ACHN (cell line): ENCODE measurements at regions not wholly inside any gene's neighbourhood (a gene's known extent, or its start where the extent isn't known, plus 50 kb on each side); places are given as distances from the start of the nearest gene placed in this dataset.
"Not testable (repeated sequence)": the region's sequence is repeated elsewhere in the genome, so short reads cannot be mapped to it uniquely, and the experiment has no call there.

Experiments
- DNase-seq: peaks from one replicate; pipeline ENCODE4 v3.0.0-alpha.2; 2015
- in situ Hi-C: cut with HindIII; loops from 2 replicates; pipeline ENCODE4 v1.10.0; 2017; ENCODE audit warnings: low sequenced_read_pairs, low pct_ligation_motif_present, low pct_unique_long_range_greater_than_20kb

DNA sequence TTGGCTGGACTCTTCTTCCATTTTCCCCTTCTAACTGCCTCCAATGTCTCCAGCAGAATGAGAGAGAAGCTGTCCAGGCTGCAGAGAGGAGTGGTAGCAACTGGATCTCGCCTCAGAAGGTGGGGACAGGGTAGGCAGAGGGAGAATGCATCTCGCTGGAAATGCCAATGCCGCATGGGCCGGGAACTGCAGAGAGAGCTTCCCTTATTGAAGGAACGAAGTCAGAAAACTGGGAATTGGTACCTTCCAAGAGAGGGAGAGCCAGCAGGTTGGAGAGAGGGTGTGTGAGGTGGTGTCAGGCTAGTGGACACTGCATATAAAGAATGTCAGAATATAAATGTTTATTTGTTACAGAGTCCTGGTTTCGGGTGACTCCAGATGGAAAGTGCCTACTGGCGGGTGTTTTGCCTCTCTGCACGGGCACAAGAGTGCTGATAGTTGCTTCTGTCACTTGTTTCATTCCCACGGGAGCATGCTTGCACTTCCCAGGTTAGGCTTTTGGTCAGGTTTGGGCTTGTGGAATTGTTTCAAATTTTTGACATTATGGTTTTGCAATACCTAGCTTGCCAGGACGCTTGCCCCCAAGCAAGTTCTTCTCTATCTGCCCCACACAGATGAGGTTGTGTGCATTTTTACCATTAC is 156.8 kb upstream of the STS start:
- in situ Hi-C loops, result no loop called here
- DNase-seq, result no peak

DNA sequence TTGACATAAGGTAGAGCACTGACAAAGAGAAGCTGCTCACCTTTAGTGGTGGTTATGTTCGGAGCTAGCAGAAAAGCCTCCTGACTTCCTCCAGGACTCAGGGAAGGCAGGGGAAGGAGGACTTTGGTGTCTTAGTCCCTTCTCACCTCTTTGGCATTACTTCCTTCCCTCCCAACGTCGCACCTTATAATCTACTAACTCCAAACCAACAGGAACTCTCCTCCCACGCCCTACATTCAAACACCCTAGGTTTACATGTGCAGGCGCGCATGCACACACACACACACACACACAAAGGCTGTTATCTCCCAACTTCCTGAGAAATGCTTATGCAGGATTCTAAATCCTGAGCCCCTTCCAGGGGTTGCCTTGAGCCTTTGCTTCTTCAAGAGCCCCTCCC is 157.7 kb upstream of the STS start:
- DNase-seq, result no peak
- in situ Hi-C loops, result no loop called here

DNA sequence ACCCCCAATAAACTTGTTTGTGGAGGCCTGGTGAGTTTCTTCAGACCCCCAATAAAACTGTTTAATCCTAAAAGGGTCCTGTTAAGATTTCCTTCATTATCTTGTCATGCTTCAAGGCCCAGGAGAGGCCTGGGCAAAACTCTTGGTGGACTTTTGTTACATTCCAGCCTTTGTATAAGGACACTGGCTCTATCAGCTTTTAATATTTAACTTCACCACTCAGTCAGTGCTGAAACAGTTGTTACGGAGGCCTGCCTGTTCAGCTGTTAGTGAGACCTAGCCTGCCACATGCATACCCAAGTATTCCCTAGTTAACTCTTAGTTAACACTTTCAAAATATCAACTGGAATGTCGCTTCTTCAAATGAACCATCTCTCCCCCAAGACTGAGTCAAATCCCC is 158.8 kb upstream of the STS start:
- DNase-seq, in situ Hi-C loops: not testable (repeated sequence)

DNA sequence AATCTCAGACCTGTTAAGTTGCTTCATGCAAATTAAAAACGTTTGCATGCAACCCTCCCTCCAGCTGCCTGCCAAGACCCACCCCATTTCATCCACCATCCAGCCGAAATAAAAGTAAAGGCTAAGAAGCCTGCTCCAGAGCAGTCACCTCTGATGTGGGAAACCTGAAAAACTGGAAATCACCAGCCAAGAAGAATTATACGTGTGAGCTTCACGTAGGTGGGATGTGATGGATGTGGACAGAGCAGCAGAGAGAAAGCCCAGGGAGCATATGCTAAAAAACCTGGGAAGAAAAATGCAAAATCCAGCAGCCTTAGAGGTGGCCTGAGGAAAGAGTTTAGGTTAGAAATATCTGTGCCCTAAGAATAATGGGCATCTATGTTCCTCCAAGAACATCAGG is 160.6 kb upstream of the STS start:
- no peak for DNase-seq
- in situ Hi-C loops, result no loop called here

DNA sequence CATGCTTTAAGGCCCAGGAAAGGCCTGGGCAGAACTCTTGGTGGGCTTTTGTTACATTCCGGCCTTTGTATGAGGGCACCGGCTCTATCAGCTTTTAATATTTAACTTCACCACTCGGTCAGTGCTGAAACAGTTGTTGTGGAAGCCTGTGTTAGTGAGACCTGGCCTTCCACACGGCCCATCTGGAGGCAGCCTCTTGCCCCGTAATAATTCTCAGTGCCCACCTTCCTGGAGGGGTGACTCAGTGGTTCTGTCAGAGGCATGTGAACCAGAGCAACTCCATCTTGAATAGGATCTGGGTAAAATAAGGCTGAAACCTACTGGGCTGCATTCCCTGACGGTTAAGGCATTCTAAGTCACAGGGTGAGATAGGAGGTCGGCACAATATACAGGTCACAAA is 162.0 kb upstream of the STS start:
- in situ Hi-C loops, result no loop called here
- DNase-seq, result no peak

DNA sequence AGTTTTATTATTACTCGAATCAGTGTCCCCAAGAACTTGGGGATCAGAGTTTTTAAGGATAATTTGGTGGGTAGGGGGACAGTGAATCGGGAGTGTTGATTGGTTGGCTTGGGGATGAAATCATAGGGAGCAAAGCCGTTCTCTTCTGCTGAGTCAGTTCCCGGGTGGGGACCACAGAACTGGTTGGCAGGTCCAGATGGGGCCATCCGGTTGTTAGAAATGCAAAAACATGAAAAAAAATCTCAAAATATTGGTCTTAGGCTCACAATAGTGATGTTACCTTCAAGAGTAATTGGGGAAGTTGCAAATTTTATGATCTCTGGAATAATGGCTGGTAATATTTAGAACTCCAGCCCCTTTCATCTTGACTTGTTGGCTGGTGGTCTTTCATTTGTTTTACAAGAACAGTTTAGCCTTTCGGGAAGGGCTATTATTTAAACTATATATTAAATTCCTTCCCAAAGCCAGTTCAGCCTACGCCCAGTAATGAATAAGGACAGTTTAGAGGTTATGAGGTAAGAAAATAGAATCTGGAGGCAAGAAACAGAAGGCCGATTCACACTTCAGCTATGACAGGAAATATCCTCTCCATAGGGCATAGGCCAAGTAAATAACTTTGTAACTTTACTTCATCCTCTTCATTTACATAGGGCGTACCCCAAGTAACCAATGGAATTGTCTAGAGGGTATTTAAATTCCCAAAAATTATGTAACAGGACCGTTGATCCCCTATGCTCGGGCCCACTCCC is 164.1 kb upstream of the STS start:
- no peak for DNase-seq
- in situ Hi-C loops, result no loop called here

DNA sequence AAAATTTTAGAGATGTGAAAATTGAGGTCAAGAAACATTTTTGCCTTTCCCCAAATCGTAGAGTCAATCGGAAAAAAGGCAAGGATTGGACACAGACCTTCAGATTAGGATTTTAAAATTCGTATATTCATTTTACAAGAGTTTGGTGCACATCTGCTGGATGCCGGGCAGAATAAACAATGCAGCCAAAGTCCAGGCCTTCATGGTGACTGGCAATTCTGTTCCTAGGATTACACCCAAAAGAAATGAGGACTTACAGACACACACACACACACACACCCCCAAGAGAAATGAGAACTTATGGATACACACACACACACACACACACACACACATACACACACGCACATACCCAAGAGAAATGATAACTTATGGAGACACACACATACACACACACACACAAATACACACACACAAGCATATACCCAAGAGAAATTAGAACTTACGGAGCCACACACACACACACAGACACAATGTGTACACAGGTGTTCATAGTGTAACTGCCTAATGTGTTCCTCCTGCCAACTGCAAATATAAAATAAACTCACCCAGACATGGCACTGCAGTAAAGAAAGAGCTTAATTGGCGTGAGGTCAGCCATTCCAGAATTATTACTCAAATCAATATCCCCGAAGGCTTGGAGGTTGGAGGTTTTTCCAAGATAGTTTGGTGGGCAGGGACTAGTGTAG is 165.7 kb upstream of the STS start:
- in situ Hi-C loops, result no loop called here
- no peak for DNase-seq

DNA sequence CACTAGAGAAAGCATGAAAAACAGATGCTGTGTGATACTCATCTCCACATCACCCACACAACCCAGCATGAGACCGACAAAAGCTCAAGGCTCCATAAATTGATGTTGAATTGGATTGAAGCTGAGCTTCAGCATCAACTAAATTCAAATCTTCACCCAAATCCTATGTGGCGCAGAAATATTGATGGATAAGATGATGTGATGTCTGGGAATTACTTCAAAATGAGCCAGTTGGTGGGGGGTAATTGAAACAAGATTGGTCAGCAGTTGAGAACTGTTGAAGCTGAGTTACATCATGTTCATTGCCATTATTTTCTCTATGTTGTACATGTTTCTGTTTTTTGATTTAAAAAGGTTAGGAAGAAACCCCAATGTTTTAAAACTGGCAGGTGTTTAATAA is 166.5 kb upstream of the STS start:
- no peak for DNase-seq
- in situ Hi-C loops, result no loop called here

DNA sequence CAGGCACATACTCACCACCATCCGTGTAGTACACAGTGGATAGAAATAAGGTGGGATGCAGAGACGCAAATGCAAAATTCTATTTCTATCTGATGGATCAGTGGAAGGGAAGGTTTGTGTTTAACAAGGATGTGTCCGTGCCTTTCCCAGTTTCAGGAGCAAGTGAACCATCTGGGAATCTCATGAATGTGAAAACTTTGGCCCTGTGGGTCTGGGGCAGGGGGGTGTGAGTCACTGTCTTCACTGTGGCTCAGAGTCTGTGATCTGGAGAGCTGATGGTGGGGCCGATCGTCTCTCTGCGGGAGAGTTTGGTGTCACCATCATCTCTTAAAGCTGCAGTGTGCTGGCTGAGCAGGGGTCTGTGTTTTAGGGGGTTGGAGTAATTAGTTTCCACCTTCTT is 179.3 kb upstream of the STS start:
- in situ Hi-C loops, result no loop called here
- no peak for DNase-seq

DNA sequence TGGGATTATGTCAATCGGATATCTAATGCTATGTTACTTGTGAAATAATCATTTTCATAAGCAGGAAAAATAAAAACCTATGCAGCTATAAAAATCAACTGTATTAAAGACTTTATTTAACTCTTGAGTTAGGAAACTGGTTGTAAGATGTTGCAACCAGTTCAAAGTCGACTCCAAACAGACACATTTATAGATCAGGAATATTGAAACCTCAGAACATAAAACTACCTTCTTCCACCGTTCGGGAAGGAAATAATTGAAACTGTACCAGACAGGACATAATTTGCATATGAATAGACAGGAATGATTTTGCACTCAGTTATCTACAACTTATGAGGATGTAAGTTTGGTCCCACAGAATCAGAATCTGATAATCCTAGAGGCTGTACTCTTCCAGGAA is 181.8 kb upstream of the STS start:
- in situ Hi-C loops, result no loop called here
- DNase-seq, result no peak

DNA sequence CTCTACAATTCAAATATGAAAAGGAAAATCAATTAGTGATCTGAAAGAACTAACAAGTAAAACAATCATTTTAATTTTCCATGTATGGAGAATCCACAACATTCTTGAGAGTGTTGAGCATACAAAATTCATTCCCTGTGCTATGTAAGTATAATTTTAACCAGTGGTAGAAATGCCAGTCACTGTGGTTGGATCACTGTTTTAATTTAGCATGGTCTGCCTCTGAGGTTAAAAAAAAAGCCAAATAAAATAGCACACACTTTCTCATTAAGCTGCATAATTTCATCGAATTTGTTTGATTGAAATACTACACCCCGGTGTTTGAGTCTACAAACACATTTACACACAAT is 185.5 kb upstream of the STS start:
- in situ Hi-C loops, result no loop called here
- DNase-seq, result no peak

DNA sequence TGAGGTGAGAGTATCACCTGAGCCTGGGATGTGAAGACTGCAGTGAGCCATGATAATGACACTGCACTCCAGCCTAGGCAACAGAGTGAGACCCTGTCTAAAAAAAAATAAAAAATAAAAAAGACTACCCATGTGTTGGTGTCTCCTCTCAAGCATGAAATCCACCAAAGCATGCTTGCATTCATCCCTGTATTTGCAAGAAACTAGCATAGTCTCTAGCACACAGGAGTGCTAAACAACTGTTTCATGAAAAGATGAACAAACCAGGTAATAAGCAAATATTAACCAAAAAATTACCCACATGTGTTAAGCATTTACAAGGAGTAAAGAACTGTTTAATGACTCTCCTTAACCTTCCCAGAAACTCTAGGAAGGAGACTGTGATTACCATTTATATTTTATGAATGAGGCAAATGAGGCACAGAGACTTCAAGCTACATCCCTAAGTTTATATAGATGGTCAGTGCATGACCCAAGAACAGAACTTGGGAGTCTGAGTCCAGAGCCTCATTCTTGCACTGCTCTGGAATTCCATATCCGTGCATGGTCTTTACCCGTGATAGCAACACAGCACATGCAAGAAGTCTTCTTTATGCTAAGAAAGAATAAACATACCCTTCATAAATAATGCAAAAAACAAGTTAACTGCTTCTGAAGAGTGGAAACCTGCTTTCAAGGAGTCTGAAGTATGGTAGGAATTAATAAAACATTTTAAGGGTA is 186.1 kb upstream of the STS start:
- in situ Hi-C loops, result no loop called here
- DNase-seq, result no peak

DNA sequence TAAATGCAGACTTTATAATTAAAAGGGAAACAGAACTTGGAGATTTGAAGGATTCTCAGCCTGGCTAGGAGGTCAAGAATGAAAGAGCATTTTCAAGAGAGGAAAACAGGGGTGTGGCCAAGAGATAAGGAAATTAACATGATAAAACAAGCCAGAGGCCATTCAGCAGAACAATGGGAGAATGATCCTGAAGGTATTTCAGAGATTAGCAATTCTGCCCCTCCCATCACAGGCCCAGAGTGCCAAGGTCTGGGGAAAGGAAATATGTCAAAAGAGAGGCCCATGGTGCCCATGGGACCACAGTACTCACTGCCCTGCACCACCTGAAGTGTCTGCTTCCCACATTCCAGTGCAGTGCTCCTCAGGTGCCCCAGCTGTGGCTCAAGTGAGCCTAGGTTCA is 188.5 kb upstream of the STS start:
- in situ Hi-C loops, result no loop called here

DNA sequence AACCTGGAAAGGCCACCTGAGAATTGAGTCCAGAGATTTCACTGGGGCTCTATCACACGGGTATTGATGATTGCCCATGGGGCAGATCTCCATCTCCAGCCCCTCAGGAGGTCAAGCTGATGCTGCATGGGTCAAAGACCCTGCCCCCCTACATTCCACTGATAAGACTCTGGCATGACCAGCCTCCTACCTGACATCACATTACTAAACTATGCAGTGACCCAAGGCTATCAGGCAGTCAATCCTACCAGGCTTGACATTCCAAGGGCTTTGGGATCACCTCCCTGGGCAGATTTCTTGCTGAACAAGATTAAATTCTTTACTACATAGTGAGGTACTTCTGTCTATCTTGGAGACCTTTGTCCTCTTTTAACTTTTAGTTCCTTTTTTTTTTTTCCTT is 192.7 kb upstream of the STS start:
- no peak for DNase-seq

More for the DNA sequence above, 188.5 kb upstream of the STS start:
- no peak for DNase-seq

DNA sequence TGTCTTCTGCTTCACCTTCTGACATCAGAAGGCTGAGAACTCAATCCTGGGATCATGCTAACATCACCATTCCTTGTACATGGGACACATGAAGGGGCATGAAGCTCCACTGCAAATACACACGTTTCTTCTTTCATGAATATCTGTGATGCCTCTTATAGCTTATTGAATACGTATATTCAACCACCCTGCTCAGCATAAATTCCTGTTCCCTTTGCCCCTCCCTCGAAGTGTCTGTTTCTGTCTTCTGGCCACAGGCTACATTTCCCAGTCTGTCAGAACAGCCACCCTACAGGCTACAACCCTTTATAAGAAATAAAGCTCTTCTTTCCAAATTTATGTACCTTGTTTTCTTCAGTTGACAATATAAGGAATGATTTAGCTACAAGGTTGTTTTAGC is 201.3 kb upstream of the STS start:
- in situ Hi-C loops, result no loop called here
- no peak for DNase-seq

More for the DNA sequence above, 192.7 kb upstream of the STS start:
- in situ Hi-C loops, result no loop called here

DNA sequence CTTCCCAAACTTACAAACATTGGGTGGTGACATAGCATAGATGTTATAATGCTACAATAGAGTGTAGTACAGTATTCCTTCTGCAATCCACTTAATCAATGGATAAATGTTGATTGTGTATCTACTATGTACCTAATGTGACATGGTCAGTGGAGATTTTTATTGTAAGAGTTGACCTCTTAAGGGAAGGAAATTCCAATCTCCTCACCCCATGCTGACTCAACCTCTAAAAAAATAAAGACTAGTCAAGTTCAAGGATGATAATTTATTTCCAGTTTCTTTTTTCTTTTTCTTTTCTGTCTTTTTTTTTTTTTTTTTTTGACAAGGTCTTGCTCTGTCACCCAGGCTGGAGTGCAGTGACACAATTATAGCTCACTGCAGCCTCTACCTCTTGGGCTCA is 206.5 kb upstream of the STS start:
- in situ Hi-C loops, result no loop called here
- DNase-seq, result no peak

DNA sequence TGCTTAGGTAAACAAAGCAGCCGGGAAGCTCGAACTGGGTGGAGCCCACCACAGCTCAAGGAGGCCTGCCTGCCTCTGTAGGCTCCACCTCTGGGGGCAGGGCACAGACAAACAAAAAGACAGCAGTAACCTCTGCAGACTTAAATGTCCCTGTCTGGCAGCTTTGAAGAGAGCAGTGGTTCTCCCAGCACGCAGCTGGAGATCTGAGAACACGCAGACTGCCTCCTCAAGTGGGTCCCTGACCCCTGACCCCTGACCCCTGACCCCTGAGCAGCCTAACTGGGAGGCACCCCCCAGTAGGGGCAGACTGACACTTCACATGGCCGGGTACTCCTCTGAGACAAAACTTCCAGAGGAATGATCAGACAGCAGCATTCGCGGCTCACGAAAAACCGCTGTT is 214.6 kb upstream of the STS start:
- in situ Hi-C loops, DNase-seq: not testable (repeated sequence)

DNA sequence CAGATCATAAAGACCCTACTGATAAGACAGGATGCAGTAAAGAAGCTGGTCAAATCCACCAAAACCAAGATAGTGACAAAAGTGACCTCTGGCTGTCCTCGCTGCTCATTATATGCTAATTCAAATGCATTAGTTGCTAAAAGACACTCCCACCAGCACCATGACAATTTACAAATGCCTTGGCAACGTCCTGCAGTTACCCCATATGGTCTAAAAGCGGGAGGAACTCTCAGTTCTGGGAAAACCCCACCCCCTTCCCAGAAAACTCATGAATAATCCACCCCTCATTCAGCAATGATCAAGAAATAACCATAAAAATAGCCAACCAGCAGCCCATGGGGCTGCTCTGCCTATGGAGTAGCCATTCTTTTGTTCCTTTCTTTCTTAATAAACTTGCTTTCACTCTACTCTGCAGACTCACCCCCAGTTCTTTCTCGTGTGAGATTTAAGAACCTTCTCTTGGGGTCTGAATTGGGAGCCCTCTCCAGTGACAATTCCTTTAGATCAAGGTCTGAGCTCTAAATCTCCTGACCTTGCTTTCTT is 217.1 kb upstream of the STS start:
- in situ Hi-C loops, result no loop called here
- DNase-seq, result no peak

DNA sequence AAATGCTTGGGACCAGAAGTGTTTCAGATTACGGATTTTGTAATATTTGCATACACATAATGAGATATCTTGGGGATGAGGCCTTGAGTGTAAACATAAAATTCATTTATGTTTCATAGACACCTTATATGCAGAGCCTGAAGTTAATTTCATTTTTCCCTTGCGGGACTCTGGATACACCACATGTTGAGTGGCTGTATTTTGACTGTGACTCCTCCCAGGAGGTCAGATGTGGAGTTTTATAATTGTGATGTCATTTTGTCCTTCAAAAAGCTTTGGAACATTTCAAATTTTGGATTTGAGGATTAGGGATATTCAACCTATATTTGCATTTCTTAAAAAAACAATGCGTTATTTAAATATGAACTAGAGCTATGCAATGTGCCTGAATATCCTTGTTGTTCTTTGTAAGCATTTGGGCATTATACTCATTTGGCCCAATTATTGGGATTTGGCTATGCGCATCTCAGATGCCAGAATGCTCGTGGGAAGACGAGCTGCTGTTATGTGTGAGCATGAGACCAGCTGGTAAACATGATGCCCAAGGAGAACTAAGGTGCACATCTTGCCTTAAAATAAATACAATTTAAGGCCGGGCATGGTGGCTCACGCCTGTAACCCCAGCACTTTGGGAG is 223.0 kb upstream of the STS start:
- DNase-seq, result no peak
- in situ Hi-C loops, result no loop called here
